ENCODE measurements at regions not wholly inside any gene's neighbourhood (a gene's known extent, or its start where the extent isn't known, plus 50 kb on each side); places are given as distances from the start of the nearest gene placed in this dataset.

- no peak for TF ChIP-seq CTCF (IDR thresholded peaks at IDR 0.05)
- TF ChIP-seq POLR2A (IDR thresholded peaks at IDR 0.05) = no peak
Measured at GRCh38 chr18:47346016-47346415, 94.6 kb upstream of the SKOR2 start.

Data from right lobe of liver (tissue), 4 donors.